ENCODE measurements at regions not wholly inside any gene's neighbourhood (a gene's known extent, or its start where the extent isn't known, plus 50 kb on each side); places are given as distances from the start of the nearest gene placed in this dataset.

DNA sequence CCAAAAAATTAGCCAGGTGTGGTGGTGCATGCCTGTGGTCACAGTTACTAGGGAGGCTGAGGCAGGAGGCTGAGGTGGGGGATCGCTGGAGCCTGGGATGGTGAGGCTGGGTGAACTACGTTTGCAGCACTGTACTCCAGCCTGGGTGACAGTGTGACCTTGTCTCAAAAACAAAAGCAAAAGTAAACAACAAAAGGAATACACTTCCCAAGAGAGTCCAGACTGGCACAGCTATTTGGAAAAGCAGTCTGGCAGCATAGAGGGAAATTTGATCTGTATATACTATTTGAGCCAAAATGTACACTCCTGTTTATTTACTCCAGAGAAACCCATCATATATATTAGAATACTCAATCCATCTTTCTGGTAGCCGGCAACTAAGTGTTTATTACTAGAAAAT lies 107.0 kb upstream of the HMCN1 start:
- TF ChIP-seq, protein P1, sequence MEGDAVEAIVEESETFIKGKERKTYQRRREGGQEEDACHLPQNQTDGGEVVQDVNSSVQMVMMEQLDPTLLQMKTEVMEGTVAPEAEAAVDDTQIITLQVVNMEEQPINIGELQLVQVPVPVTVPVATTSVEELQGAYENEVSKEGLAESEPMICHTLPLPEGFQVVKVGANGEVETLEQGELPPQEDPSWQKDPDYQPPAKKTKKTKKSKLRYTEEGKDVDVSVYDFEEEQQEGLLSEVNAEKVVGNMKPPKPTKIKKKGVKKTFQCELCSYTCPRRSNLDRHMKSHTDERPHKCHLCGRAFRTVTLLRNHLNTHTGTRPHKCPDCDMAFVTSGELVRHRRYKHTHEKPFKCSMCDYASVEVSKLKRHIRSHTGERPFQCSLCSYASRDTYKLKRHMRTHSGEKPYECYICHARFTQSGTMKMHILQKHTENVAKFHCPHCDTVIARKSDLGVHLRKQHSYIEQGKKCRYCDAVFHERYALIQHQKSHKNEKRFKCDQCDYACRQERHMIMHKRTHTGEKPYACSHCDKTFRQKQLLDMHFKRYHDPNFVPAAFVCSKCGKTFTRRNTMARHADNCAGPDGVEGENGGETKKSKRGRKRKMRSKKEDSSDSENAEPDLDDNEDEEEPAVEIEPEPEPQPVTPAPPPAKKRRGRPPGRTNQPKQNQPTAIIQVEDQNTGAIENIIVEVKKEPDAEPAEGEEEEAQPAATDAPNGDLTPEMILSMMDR (IDR thresholded peaks at IDR 0.05), result no peak
- no peak for TF ChIP-seq POLR2A (IDR thresholded peaks at IDR 0.05)
- ATAC-seq (no peak), DNase-seq (no peak)
- Histone ChIP-seq H3K4me3 (no peak overlapping the region), H3K27ac (no peak overlapping the region), H3K27me3 (no peaks in the 10 kb centered on the region), H3K4me1 (no peaks in the 10 kb centered on the region), H3K9me3 (no peaks in the 10 kb centered on the region), H3K36me3 (replicated peaks in 1 of 2; ENCODE audit: insufficient read depth in 1 of 2, low read depth in 2 of 2) (no peaks in the 10 kb centered on the region)
- WGBS, 2 donors, result 59 to 66% methylated on average over 3 of the region's 3 CpGs
- intact Hi-C loops (cut with DNase I), result no loop called here

DNA sequence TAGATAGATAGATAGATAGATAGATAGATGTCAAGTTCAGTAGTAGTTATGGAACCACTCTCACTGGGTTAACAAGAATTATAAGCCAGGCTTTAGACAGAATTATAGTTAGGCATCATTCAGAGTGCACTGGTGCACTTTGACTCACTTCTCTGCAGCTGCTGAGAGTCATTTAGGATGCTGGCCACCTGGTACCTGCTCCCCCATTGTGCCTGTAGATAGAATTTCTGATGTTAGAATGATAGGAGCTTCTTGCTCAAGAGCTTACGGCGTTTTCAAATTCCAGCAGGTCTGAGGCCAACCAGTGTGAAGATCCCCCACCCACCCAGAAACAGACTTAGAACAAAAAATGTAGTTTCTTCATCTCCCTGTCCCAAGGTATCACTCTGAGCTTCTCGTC lies 107.8 kb upstream of the HMCN1 start:
- H3K36me3 ChIP-seq (replicated peaks in 1 of 2; ENCODE audit: insufficient read depth in 1 of 2, low read depth in 2 of 2), result no peaks in the 10 kb centered on the region
- H3K9me3 ChIP-seq, result no peaks in the 10 kb centered on the region
- H3K4me3 ChIP-seq, result no peak overlapping the region
- ATAC-seq (no peak), DNase-seq (no peak)
- 79 to 86% methylated on average over 3 of the region's 3 CpGs for WGBS, 2 donors
- H3K4me1 ChIP-seq, result no peaks in the 10 kb centered on the region
- no peak overlapping the region for H3K27ac ChIP-seq
- intact Hi-C loops (cut with DNase I), result no loop called here
- no peak for TF ChIP-seq POLR2A (IDR thresholded peaks at IDR 0.05)
- TF ChIP-seq, protein P1 (IDR thresholded peaks at IDR 0.05), result no peak
- no peaks in the 10 kb centered on the region for H3K27me3 ChIP-seq

DNA sequence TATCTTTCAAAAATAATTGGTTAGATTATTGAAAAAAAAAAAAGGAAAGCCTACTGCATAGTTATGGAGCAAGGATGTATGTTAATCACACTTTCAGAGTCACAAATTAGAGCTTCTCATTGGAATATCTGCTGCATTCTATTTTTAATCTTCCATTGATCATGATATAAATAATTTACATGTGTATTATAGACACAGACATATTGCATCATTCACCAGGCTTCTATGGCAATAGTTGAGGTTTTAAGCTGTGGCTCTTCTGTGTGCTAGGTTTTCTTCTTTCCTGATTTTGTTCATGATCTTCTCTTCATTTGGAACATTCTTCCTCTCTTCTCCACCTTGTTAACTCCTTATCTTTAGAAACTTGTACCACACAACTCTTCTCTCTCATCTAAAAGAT lies 123.2 kb upstream of the HMCN1 start:
- Histone ChIP-seq H3K36me3 (replicated peaks in 1 of 2; ENCODE audit: insufficient read depth in 1 of 2, low read depth in 2 of 2) (no peaks in the 10 kb centered on the region), H3K4me1 (no peaks in the 10 kb centered on the region), H3K9me3 (no peaks in the 10 kb centered on the region), H3K27me3 (no peaks in the 10 kb centered on the region), H3K4me3 (no peak overlapping the region), H3K27ac (no peak overlapping the region)
- no peak for TF ChIP-seq POLR2A (IDR thresholded peaks at IDR 0.05)
- TF ChIP-seq, protein P1 (IDR thresholded peaks at IDR 0.05), result no peak
- DNase-seq, result no peak
- intact Hi-C loops (cut with DNase I), result no loop called here
- ATAC-seq, result no peak

DNA sequence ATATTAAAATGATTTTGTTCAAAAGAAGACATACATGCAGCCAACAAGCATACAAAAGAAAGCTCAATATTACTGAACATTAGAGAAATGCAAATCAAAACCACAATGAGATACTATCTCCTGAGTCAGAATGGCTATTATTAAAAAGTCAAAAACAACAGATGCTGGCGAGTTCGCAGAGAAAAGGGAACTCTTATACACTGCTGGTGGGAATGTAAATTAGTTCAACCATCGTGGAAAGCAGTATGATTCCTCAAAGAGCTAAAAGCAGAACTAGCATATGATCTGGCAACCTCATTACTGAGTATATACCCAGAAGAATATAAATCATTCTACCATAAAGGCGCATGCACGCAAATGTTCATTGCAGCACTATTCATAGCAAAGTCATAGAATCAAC lies 126.0 kb upstream of the HMCN1 start:
- H3K4me1 ChIP-seq, result no peaks in the 10 kb centered on the region
- TF ChIP-seq, protein P1 (IDR thresholded peaks at IDR 0.05), result no peak
- no peak for TF ChIP-seq POLR2A (IDR thresholded peaks at IDR 0.05)
- no peaks in the 10 kb centered on the region for H3K27me3 ChIP-seq
- intact Hi-C loops (cut with DNase I), result no loop called here
- H3K9me3 ChIP-seq, result no peaks in the 10 kb centered on the region
- no peak overlapping the region for H3K27ac ChIP-seq
- 73 to 78% methylated on average over 5 of the region's 5 CpGs for WGBS, 2 donors
- no peak for ATAC-seq
- DNase-seq, result no peak
- no peaks in the 10 kb centered on the region for H3K36me3 ChIP-seq (replicated peaks in 1 of 2; ENCODE audit: insufficient read depth in 1 of 2, low read depth in 2 of 2)
- H3K4me3 ChIP-seq, result no peak overlapping the region

DNA sequence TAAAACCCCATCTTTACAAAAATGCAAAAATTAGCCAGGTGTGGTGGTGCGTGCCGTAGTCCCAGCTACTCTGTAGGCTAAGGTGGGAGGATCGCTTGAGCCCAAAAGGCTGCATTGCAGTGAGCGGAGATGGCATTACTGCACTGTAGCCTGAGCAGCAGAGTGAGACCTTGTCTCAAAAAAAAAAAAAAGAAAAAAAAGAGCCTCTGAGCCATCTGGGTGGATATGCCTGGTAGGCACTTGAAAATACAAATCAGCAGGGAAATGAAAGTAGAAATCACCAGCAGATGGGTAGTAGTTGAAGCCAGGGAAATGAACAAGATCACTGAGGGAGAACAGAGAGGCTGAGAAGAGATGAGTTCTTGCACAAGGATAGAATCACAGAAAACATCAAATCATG lies 131.0 kb upstream of the HMCN1 start:
- H3K27ac ChIP-seq, result no peak overlapping the region
- no peaks in the 10 kb centered on the region for H3K9me3 ChIP-seq
- no peaks in the 10 kb centered on the region for H3K36me3 ChIP-seq (replicated peaks in 1 of 2; ENCODE audit: insufficient read depth in 1 of 2, low read depth in 2 of 2)
- 93 to 96% methylated on average over 4 of the region's 4 CpGs for WGBS, 2 donors
- no peak for DNase-seq
- H3K27me3 ChIP-seq, result no peaks in the 10 kb centered on the region
- no peak for ATAC-seq
- TF ChIP-seq, protein P1 (IDR thresholded peaks at IDR 0.05), result no peak
- no peak for TF ChIP-seq POLR2A (IDR thresholded peaks at IDR 0.05)
- no peak overlapping the region for H3K4me3 ChIP-seq
- no peaks in the 10 kb centered on the region for H3K4me1 ChIP-seq
- intact Hi-C loops (cut with DNase I), result no loop called here
